Loucy (cell line): ENCODE measurements at regions not wholly inside any gene's neighbourhood (a gene's known extent, or its start where the extent isn't known, plus 50 kb on each side); places are given as distances from the start of the nearest gene placed in this dataset.

Experiments
- H2AFZ ChIP-seq: fragments of 200-600 bp; sonication (generic); 2 replicates; pipeline ENCODE4 v1.6.0; 2016; ENCODE audit warnings: antibody characterized with exemption, mild to moderate bottlenecking, low read length, moderate library complexity
- H3F3A ChIP-seq: fragments of 200-600 bp; 2 replicates; pipeline ENCODE4 v1.6.0; 2016; ENCODE audit warnings: antibody characterized with exemption, low read depth, mild to moderate bottlenecking
- H3K27me3 ChIP-seq: fragments of 200-600 bp; sonication (generic); 2 replicates; pipeline ENCODE4 v1.6.1; 2014; ENCODE audit warnings: low read length, mild to moderate bottlenecking; ENCODE audit not compliant: insufficient read depth, poor library complexity, severe bottlenecking
- H3K36me3 ChIP-seq: fragments of 200-600 bp; sonication (generic); 2 replicates; pipeline ENCODE4 v1.6.1; 2016; ENCODE audit warnings: low read length; ENCODE audit not compliant: insufficient read depth
- H3K4me1 ChIP-seq: fragments of 200-600 bp; sonication (generic); 2 replicates; pipeline ENCODE4 v1.5.1; 2014; ENCODE audit warnings: low read length, mild to moderate bottlenecking; ENCODE audit not compliant: insufficient read depth, poor library complexity, severe bottlenecking
- H3K4me2 ChIP-seq: fragments of 200-600 bp; sonication (generic); 2 replicates; pipeline ENCODE4 v1.6.0; 2014; ENCODE audit warnings: antibody characterized with exemption, low read length, low read depth, mild to moderate bottlenecking; ENCODE audit not compliant: poor library complexity, severe bottlenecking
- H3K4me3 ChIP-seq: fragments of 200-600 bp; sonication (generic); 2 replicates; pipeline ENCODE4 v1.5.1; 2014; ENCODE audit warnings: low read length, mild to moderate bottlenecking, mixed read lengths; ENCODE audit not compliant: poor library complexity, severe bottlenecking
- H3K79me2 ChIP-seq: fragments of 200-600 bp; sonication (generic); 2 replicates; pipeline ENCODE4 v1.6.1; 2014; ENCODE audit warnings: low read length; ENCODE audit not compliant: insufficient read depth
- H3K9ac ChIP-seq: fragments of 200-600 bp; sonication (generic); 2 replicates; pipeline ENCODE4 v1.6.0; 2014; ENCODE audit warnings: mild to moderate bottlenecking, low read depth, low read length, moderate library complexity; ENCODE audit not compliant: poor library complexity, severe bottlenecking
- H3K9me2 ChIP-seq: fragments of 200-600 bp; sonication (generic); replicated peaks from 2 replicates; pipeline ENCODE4 v1.6.1; 2016; ENCODE audit warnings: low read depth, low read length, mixed read lengths
- H3K9me3 ChIP-seq: fragments of 200-600 bp; sonication (generic); 2 replicates; pipeline ENCODE4 v1.6.1; 2014; ENCODE audit warnings: mild to moderate bottlenecking, antibody characterized with exemption, low read length, low read depth; ENCODE audit not compliant: insufficient read depth
- H4K20me1 ChIP-seq: fragments of 200-600 bp; sonication (generic); 2 replicates; pipeline ENCODE4 v1.6.0; 2014; ENCODE audit warnings: antibody characterized with exemption, low read length, mild to moderate bottlenecking; ENCODE audit not compliant: insufficient read depth, poor library complexity, severe bottlenecking
- CTCF ChIP-seq: fragments of 200-600 bp; sonication (generic); conservative IDR thresholded peaks from 2 replicates; pipeline ENCODE4 v1.5.1; 2014; ENCODE audit warnings: mild to moderate bottlenecking, antibody characterized with exemption, low read length
- EZH2phosphoT487 ChIP-seq: fragments of 200-600 bp; IDR thresholded peaks from 2 replicates; pipeline ENCODE4 v1.6.1; 2018; ENCODE audit warnings: antibody characterized with exemption, mild to moderate bottlenecking, moderate library complexity, borderline replicate concordance

GRCh38 chr7:153247926-153248325 lies 488.4 kb downstream of the ACTR3B start:
- no peaks in the 10 kb centered on the region for H3K36me3 ChIP-seq
- H3K9ac ChIP-seq, result no peak overlapping the region
- no peak overlapping the region for H2AFZ ChIP-seq
- H4K20me1 ChIP-seq, result no peaks in the 10 kb centered on the region
- H3K9me3 ChIP-seq, result peaks cover 5% of the 10 kb centered on the region; the same call in 1 of the 2 replicates
- no peaks in the 10 kb centered on the region for H3K4me1 ChIP-seq
- H3F3A ChIP-seq, result no peaks in the 10 kb centered on the region
- no peak for TF ChIP-seq EZH2phosphoT487
- no peak for TF ChIP-seq CTCF
- H3K9me2 ChIP-seq, result no peaks in the 10 kb centered on the region
- no peak overlapping the region for H3K4me3 ChIP-seq
- no peaks in the 10 kb centered on the region for H3K27me3 ChIP-seq
- no peaks in the 10 kb centered on the region for H3K79me2 ChIP-seq
- no peak overlapping the region for H3K4me2 ChIP-seq

DNA sequence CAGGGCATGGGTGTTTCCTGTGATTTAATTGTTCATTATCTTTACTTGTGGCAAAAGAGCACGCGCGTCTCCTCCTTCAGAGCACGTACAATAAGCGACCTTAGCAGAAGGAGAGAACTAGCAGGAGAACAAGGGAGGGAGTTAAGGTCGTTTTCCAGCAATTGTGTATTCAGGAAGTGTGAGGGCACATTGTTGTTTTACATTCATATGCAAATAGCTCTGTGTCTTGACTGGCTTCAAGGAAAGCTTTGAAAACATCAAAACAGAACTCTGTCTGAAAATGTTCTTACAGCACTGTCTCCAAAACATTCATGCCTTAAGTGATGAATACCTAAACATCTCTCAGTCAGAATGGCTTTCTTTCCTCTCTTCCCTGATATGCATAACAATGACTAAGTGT lies 499.1 kb downstream of the ACTR3B start:
- no peaks in the 10 kb centered on the region for H3K9me3 ChIP-seq
- no peaks in the 10 kb centered on the region for H3K9me2 ChIP-seq
- H3K4me1 ChIP-seq, result no peaks in the 10 kb centered on the region

GRCh38 chr7:153276394-153276793 lies 516.8 kb downstream of the ACTR3B start:
- TF ChIP-seq CTCF (no peak), EZH2phosphoT487 (no peak)
- H3F3A ChIP-seq, result no peaks in the 10 kb centered on the region
- no peaks in the 10 kb centered on the region; the same call in 1 of the 2 replicates for H3K9me3 ChIP-seq
- no peak overlapping the region for H3K4me3 ChIP-seq
- H3K79me2 ChIP-seq, result no peaks in the 10 kb centered on the region
- H3K9me2 ChIP-seq, result no peaks in the 10 kb centered on the region
- no peaks in the 10 kb centered on the region for H3K36me3 ChIP-seq
- no peak overlapping the region for H2AFZ ChIP-seq
- H3K4me2 ChIP-seq, result no peak overlapping the region
- no peaks in the 10 kb centered on the region for H3K27me3 ChIP-seq
- no peak overlapping the region for H3K9ac ChIP-seq
- H3K4me1 ChIP-seq, result no peaks in the 10 kb centered on the region
- H4K20me1 ChIP-seq, result no peaks in the 10 kb centered on the region

More for the DNA sequence above, 499.1 kb downstream of the ACTR3B start:
- Histone ChIP-seq H3F3A (no peaks in the 10 kb centered on the region), H3K79me2 (no peaks in the 10 kb centered on the region), H3K9ac (no peak overlapping the region), H3K4me3 (no peak overlapping the region), H3K27me3 (no peaks in the 10 kb centered on the region), H4K20me1 (no peaks in the 10 kb centered on the region), H3K4me2 (no peak overlapping the region), H3K36me3 (no peaks in the 10 kb centered on the region), H2AFZ (no peak overlapping the region)
- TF ChIP-seq CTCF (no peak), EZH2phosphoT487 (no peak)
